Dermis blood vessel endothelial cell (primary cell): ENCODE measurements at regions not wholly inside any gene's neighbourhood (a gene's known extent, or its start where the extent isn't known, plus 50 kb on each side); places are given as distances from the start of the nearest gene placed in this dataset.

Source experiments
- DNase-seq: peaks from one replicate; pipeline ENCODE4 v3.0.0; 2010

- no peak for DNase-seq
These were observed 523.8 kb upstream of the SETBP1 start for GRCh38 chr18:44156776-44157335.

- DNase-seq, result no peak
These were observed 510.3 kb upstream of the SETBP1 start for GRCh38 chr18:44170208-44170880.

GRCh38 chr18:44171301-44171700, 509.4 kb upstream of the SETBP1 start:
- no peak for DNase-seq

GRCh38 chr18:44175891-44176290, 504.8 kb upstream of the SETBP1 start:
- DNase-seq, result no peak

- no peak for DNase-seq
These were observed 502.2 kb upstream of the SETBP1 start for GRCh38 chr18:44178476-44178875.

GRCh38 chr18:44179693-44180092, 501.0 kb upstream of the SETBP1 start:
- DNase-seq, result no peak

- no peak for DNase-seq
These were observed 500.0 kb upstream of the SETBP1 start for GRCh38 chr18:44180683-44181082.

- DNase-seq, result no peak
These were observed 498.5 kb upstream of the SETBP1 start for GRCh38 chr18:44181951-44182747.

GRCh38 chr18:44186001-44186400, 494.7 kb upstream of the SETBP1 start:
- DNase-seq, result no peak

- no peak for DNase-seq
These were observed 493.6 kb upstream of the SETBP1 start for GRCh38 chr18:44187090-44187489.

- DNase-seq, result no peak
These were observed 485.1 kb upstream of the SETBP1 start for GRCh38 chr18:44195394-44196140.

GRCh38 chr18:44197832-44198611, 482.7 kb upstream of the SETBP1 start:
- DNase-seq, result no peak

GRCh38 chr18:44198612-44199284, 481.9 kb upstream of the SETBP1 start:
- no peak for DNase-seq

- DNase-seq, result no peak
These were observed 467.4 kb upstream of the SETBP1 start for GRCh38 chr18:44213293-44213692.

GRCh38 chr18:44214396-44214795, 466.3 kb upstream of the SETBP1 start:
- DNase-seq, result no peak

GRCh38 chr18:44216169-44216568, 464.5 kb upstream of the SETBP1 start:
- no peak for DNase-seq

- DNase-seq, result no peak
These were observed 453.2 kb upstream of the SETBP1 start for GRCh38 chr18:44227501-44227900.

GRCh38 chr18:44229693-44230108, 451.0 kb upstream of the SETBP1 start:
- DNase-seq, result no peak

- no peak for DNase-seq
These were observed 448.8 kb upstream of the SETBP1 start for GRCh38 chr18:44231936-44232335.

- DNase-seq, result no peak
These were observed 448.2 kb upstream of the SETBP1 start for GRCh38 chr18:44232500-44232899.

- no peak for DNase-seq
These were observed 442.2 kb upstream of the SETBP1 start for GRCh38 chr18:44238454-44238853.

GRCh38 chr18:44238911-44239310, 441.8 kb upstream of the SETBP1 start:
- DNase-seq, result no peak
